Endodermal cell (in vitro differentiated cells): ENCODE measurements at regions not wholly inside any gene's neighbourhood (a gene's known extent, or its start where the extent isn't known, plus 50 kb on each side); places are given as distances from the start of the nearest gene placed in this dataset.

Experiments used
- DNase-seq: peaks from one replicate; pipeline ENCODE4 v3.0.0-alpha.2; 2017
- H3K27ac ChIP-seq: 2 replicates; pipeline ENCODE4 v1.5.1; 2013; ENCODE audit warnings: mild to moderate bottlenecking, low read depth, low read length, moderate library complexity
- H3K27me3 ChIP-seq: 2 replicates; pipeline ENCODE4 v1.6.1; 2013; ENCODE audit warnings: mild to moderate bottlenecking, low read length, moderate library complexity; ENCODE audit not compliant: insufficient read depth, control insufficient read depth, poor library complexity, severe bottlenecking
- H3K36me3 ChIP-seq: 2 replicates; pipeline ENCODE4 v1.7.0; 2013; ENCODE audit warnings: mild to moderate bottlenecking, low read length, moderate library complexity; ENCODE audit not compliant: control insufficient read depth, insufficient read depth
- H3K4me1 ChIP-seq: one replicate; pipeline ENCODE4 v1.7.0; 2013; ENCODE audit warnings: low read length; ENCODE audit not compliant: control insufficient read depth, insufficient read depth
- H3K4me3 ChIP-seq: 2 replicates; pipeline ENCODE4 v1.5.1; 2013; ENCODE audit warnings: mild to moderate bottlenecking, low read length, moderate library complexity
- H3K9ac ChIP-seq: 2 replicates; pipeline ENCODE4 v1.6.1; 2013; ENCODE audit warnings: mild to moderate bottlenecking, low read length, moderate library complexity; ENCODE audit not compliant: poor library complexity, severe bottlenecking; ENCODE audit errors: extremely low read depth
- H3K9me3 ChIP-seq: 2 replicates; pipeline ENCODE4 v1.6.1; 2013; ENCODE audit warnings: mild to moderate bottlenecking, low read length, moderate library complexity; ENCODE audit not compliant: control insufficient read depth
- H3K27ac Mint-ChIP-seq: 2 replicates; pipeline ENCODE4 v1.8.0; 2020; ENCODE audit warnings: mixed read lengths
- H3K27me3 Mint-ChIP-seq: 2 replicates; pipeline ENCODE4 v1.8.0; 2021; ENCODE audit warnings: mild to moderate bottlenecking, mixed read lengths; ENCODE audit not compliant: insufficient read depth
- H3K36me3 Mint-ChIP-seq: 2 replicates; pipeline ENCODE4 v1.8.0; 2020; ENCODE audit warnings: low read depth, mixed read lengths
- H3K4me1 Mint-ChIP-seq: 2 replicates; pipeline ENCODE4 v1.8.0; 2020; ENCODE audit warnings: mixed read lengths
- H3K4me3 Mint-ChIP-seq: 2 replicates; pipeline ENCODE4 v1.8.0; 2020; ENCODE audit warnings: mild to moderate bottlenecking, moderate library complexity, mixed read lengths
- H3K9me3 Mint-ChIP-seq: 2 replicates; pipeline ENCODE4 v1.8.0; 2020; ENCODE audit warnings: mild to moderate bottlenecking, mixed read lengths
- WGBS, 2 experiments: methylation state at CpG; one replicate each; pipeline versions ENCODE4 v1.1.5 to v1.1.7; 2013; ENCODE audit warnings: missing lambda C conversion rate in 2 of 2, mixed read lengths in 1 of 2; ENCODE audit not compliant: insufficient coverage in 1 of 2, insufficient read length in 1 of 2; 5-methylcytosine and 5-hydroxymethylcytosine counted together
- TF ChIP-seq, protein P1 (sequence below): fragments of 200-600 bp; sonication (generic); conservative IDR thresholded peaks from 2 replicates; pipeline ENCODE4 v1.5.0; 2021; ENCODE audit warnings: antibody characterized with exemption, mild to moderate bottlenecking

DNA sequence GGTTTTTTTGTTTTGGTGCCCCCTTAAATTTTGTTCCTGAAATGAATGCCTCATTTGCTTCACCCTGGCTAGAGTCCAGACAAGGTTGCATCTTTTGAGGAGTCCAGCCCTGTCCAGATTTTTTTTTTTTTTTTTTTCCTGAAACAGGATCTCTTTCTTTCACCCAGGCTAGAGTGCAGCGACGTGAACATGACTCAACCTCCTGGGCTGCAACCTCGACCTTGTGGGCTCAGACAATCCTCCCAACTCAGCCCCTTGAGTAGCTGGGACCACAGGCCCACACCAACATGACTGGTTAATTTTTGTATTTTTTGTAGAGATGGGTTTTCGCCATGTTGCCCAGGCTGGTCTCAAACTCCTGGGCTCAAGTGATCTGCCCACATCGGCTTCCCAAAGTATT lies 469.0 kb upstream of the BRINP1 start:
- H3K9me3 ChIP-seq, result peaks cover 3% of the 10 kb centered on the region
- H3K27ac ChIP-seq, result no peak overlapping the region
- no peak for DNase-seq
- no peaks in the 10 kb centered on the region for H3K9me3 Mint-ChIP-seq
- TF ChIP-seq, protein P1, sequence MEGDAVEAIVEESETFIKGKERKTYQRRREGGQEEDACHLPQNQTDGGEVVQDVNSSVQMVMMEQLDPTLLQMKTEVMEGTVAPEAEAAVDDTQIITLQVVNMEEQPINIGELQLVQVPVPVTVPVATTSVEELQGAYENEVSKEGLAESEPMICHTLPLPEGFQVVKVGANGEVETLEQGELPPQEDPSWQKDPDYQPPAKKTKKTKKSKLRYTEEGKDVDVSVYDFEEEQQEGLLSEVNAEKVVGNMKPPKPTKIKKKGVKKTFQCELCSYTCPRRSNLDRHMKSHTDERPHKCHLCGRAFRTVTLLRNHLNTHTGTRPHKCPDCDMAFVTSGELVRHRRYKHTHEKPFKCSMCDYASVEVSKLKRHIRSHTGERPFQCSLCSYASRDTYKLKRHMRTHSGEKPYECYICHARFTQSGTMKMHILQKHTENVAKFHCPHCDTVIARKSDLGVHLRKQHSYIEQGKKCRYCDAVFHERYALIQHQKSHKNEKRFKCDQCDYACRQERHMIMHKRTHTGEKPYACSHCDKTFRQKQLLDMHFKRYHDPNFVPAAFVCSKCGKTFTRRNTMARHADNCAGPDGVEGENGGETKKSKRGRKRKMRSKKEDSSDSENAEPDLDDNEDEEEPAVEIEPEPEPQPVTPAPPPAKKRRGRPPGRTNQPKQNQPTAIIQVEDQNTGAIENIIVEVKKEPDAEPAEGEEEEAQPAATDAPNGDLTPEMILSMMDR, result no peak
- H3K27ac Mint-ChIP-seq, result no peak overlapping the region
- H3K4me1 Mint-ChIP-seq, result peaks cover 26% of the 10 kb centered on the region
- no peaks in the 10 kb centered on the region for H3K27me3 Mint-ChIP-seq
- H3K27me3 ChIP-seq, result no peaks in the 10 kb centered on the region
- no peak overlapping the region for H3K9ac ChIP-seq
- H3K4me1 ChIP-seq, result peaks cover 4% of the 10 kb centered on the region
- no peak overlapping the region for H3K4me3 ChIP-seq
- no peak overlapping the region for H3K4me3 Mint-ChIP-seq
- H3K36me3 Mint-ChIP-seq, result no peaks in the 10 kb centered on the region
- H3K36me3 ChIP-seq, result no peaks in the 10 kb centered on the region
- 92 to 100% methylated on average over 1 to 5 of the region's 5 CpGs for WGBS, 2 experiments

DNA sequence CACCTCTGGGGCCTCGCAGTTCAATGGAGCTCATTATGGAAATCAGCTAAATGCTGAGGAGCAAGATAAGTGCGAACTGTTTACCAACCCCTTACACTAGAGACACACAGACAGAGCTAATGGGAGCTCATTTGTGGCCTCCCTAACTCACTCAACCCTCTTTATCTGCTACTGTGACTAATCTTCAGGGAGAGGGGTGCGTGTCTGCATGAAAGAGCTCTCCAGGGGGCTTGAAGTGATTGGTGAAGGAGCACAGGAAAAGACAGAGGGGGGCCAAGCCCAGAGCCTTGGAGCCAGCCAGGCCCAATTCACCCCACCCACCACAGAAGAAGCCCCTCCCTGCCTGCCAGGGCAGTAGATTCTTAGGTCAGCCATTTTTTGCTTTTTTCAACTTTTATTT lies 466.8 kb upstream of the BRINP1 start:
- 38% methylated on average over 3 of the region's 3 CpGs; no CpG with 5 or more reads in 1 of the 2 experiments for WGBS, 2 experiments
- H3K4me3 ChIP-seq, result no peak overlapping the region
- peaks cover 35% of the 10 kb centered on the region for H3K4me1 Mint-ChIP-seq

DNA sequence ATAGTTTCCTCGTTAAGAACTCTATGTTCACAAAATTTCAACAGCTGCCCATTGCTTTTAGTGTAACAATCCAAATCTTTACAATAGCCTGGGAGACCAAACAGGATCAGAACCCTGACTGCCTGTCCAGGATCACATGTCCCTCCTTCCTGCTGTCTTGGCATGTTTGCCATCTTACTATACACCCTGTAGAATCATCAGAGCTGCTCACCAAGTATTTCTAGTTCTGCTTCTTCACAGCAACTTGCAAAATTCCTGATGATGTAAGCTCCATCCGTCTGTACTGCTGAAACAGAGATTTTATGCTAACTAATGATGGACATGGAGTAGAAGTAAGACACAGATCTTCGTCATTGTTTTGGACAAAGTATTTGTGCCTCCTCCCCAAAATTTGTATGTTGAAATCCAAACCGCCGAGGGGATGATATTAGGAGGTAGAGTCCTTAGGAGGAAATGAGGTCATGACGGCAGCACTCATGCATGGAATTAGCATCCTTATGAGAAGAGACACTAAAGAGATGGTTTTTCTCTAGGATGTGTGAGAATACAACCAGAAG lies 464.9 kb upstream of the BRINP1 start:
- Mint-ChIP-seq H3K27ac (no peak overlapping the region), H3K4me3 (no peak overlapping the region), H3K9me3 (no peaks in the 10 kb centered on the region), H3K27me3 (no peaks in the 10 kb centered on the region), H3K4me1 (peaks cover 24% of the 10 kb centered on the region), H3K36me3 (no peaks in the 10 kb centered on the region)
- Histone ChIP-seq H3K36me3 (no peaks in the 10 kb centered on the region), H3K9ac (no peak overlapping the region), H3K4me3 (no peak overlapping the region), H3K9me3 (peaks cover 3% of the 10 kb centered on the region), H3K27ac (no peak overlapping the region), H3K27me3 (no peaks in the 10 kb centered on the region), H3K4me1 (peaks cover 4% of the 10 kb centered on the region)
- 93 to 95% methylated on average over 5 to 6 of the region's 6 CpGs for WGBS, 2 experiments
- no peak for DNase-seq
- TF ChIP-seq, protein P1, result no peak

More for the DNA sequence above, 466.8 kb upstream of the BRINP1 start:
- TF ChIP-seq, protein P1, result no peak
- Mint-ChIP-seq H3K9me3 (no peaks in the 10 kb centered on the region), H3K27ac (peak overlapping the region; percentile 66), H3K36me3 (no peaks in the 10 kb centered on the region), H3K4me3 (no peak overlapping the region), H3K27me3 (no peaks in the 10 kb centered on the region)
- DNase-seq, result peak; percentile 72
- no peak overlapping the region for H3K9ac ChIP-seq
- peaks cover 3% of the 10 kb centered on the region for H3K9me3 ChIP-seq
- no peaks in the 10 kb centered on the region for H3K27me3 ChIP-seq
- H3K4me1 ChIP-seq, result peaks cover 4% of the 10 kb centered on the region
- no peaks in the 10 kb centered on the region for H3K36me3 ChIP-seq
- no peak overlapping the region for H3K27ac ChIP-seq
